ENCODE measurements at regions not wholly inside any gene's neighbourhood (a gene's known extent, or its start where the extent isn't known, plus 50 kb on each side); places are given as distances from the start of the nearest gene placed in this dataset.
"Not testable (repeated sequence)": the region's sequence is repeated elsewhere in the genome, so short reads cannot be mapped to it uniquely, and the experiment has no call there.

DNA sequence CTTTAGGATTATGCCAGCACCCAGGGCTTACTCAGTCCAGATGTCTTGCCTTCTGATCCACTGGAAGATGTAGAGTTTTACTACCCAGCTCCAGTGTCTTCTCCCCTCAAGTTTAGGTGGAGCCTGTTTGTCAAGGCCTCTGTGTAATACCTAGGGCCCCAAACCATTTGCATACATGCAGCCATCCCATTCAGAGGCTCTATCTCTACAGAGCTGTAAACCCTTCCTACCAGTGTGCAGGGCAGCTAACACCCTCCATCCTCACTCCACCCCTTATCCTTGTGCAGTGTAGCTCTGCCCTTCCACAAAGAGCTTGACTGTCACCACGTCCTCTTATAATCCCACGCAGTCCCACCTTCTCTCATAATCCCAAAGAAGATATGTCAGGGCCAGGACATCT, 54.6 kb upstream of the GPCPD1 start:
- H3K9ac ChIP-seq (ENCODE audit: low read depth, low read length): no peak overlapping the region
- no peak for TF ChIP-seq EZH2 (IDR thresholded peaks at IDR 0.05; ENCODE audit: borderline replicate concordance, low read depth, low read length, severe bottlenecking)
- TF ChIP-seq, protein P1, sequence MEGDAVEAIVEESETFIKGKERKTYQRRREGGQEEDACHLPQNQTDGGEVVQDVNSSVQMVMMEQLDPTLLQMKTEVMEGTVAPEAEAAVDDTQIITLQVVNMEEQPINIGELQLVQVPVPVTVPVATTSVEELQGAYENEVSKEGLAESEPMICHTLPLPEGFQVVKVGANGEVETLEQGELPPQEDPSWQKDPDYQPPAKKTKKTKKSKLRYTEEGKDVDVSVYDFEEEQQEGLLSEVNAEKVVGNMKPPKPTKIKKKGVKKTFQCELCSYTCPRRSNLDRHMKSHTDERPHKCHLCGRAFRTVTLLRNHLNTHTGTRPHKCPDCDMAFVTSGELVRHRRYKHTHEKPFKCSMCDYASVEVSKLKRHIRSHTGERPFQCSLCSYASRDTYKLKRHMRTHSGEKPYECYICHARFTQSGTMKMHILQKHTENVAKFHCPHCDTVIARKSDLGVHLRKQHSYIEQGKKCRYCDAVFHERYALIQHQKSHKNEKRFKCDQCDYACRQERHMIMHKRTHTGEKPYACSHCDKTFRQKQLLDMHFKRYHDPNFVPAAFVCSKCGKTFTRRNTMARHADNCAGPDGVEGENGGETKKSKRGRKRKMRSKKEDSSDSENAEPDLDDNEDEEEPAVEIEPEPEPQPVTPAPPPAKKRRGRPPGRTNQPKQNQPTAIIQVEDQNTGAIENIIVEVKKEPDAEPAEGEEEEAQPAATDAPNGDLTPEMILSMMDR (IDR thresholded peaks at IDR 0.05; ENCODE audit: borderline replicate concordance, extremely low read depth, low read length, poor library complexity, severe bottlenecking): no peak
- H3K27me3 ChIP-seq (ENCODE audit: insufficient read depth, low read length, poor library complexity): no peaks in the 10 kb centered on the region
- ATAC-seq (ENCODE audit: insufficient read depth, low read depth): no peak
- H2AFZ ChIP-seq (ENCODE audit: low read depth, low read length): no peak overlapping the region
- H3K27ac ChIP-seq (ENCODE audit: low read length): no peak overlapping the region
- no peaks in the 10 kb centered on the region for H4K20me1 ChIP-seq (ENCODE audit: insufficient read depth, low read length)
- H3K4me3 ChIP-seq (ENCODE audit: low read depth in 1 of 2, low read length in 2 of 2): no peak overlapping the region
- no peak overlapping the region for H3K4me2 ChIP-seq (ENCODE audit: insufficient read depth, low read length)
- no peaks in the 10 kb centered on the region for H3K36me3 ChIP-seq (ENCODE audit: insufficient read depth, low read length)
- H3K79me2 ChIP-seq (ENCODE audit: insufficient read depth, low read length): no peaks in the 10 kb centered on the region
- no peaks in the 10 kb centered on the region for H3K4me1 ChIP-seq (ENCODE audit: insufficient read depth, low read length)
- H3K9me3 ChIP-seq (ENCODE audit: insufficient read depth, low read length, severe bottlenecking): no peaks in the 10 kb centered on the region
- no peak for DNase-seq

DNA sequence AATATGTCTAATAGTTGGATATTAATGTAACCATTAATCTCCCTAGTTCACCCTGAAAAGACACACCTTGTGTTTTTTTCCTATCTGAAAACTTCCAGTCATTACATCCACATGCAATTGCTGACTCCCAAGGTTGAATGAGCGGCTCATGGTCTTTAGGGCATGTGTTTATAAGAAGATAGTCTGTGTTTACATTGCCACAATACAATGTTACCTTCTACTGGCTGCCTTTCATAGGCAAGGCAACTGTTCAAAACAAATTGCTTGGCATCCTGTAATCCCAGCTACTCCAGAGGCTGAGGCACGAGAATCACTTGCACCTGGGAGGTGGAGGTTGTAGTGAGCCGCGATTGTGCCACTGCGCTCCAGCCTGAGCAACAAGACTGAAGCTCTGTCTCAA, 52.6 kb upstream of the GPCPD1 start:
- Histone ChIP-seq H3K79me2 (ENCODE audit: insufficient read depth, low read length) (no peaks in the 10 kb centered on the region), H3K27ac (ENCODE audit: low read length) (no peak overlapping the region), H3K4me1 (ENCODE audit: insufficient read depth, low read length) (no peaks in the 10 kb centered on the region), H4K20me1 (ENCODE audit: insufficient read depth, low read length) (no peaks in the 10 kb centered on the region), H3K36me3 (ENCODE audit: insufficient read depth, low read length) (no peaks in the 10 kb centered on the region), H3K27me3 (ENCODE audit: insufficient read depth, low read length, poor library complexity) (no peaks in the 10 kb centered on the region), H3K9me3 (ENCODE audit: insufficient read depth, low read length, severe bottlenecking) (no peaks in the 10 kb centered on the region), H3K4me3 (ENCODE audit: low read depth in 1 of 2, low read length in 2 of 2) (no peak overlapping the region), H3K9ac (ENCODE audit: low read depth, low read length) (no peak overlapping the region), H3K4me2 (ENCODE audit: insufficient read depth, low read length) (no peak overlapping the region), H2AFZ (ENCODE audit: low read depth, low read length) (no peak overlapping the region)
- no peak for TF ChIP-seq EZH2 (IDR thresholded peaks at IDR 0.05; ENCODE audit: borderline replicate concordance, low read depth, low read length, severe bottlenecking)
- TF ChIP-seq, protein P1 (IDR thresholded peaks at IDR 0.05; ENCODE audit: borderline replicate concordance, extremely low read depth, low read length, poor library complexity, severe bottlenecking): no peak
- DNase-seq (no peak), ATAC-seq (ENCODE audit: insufficient read depth, low read depth) (no peak)

DNA sequence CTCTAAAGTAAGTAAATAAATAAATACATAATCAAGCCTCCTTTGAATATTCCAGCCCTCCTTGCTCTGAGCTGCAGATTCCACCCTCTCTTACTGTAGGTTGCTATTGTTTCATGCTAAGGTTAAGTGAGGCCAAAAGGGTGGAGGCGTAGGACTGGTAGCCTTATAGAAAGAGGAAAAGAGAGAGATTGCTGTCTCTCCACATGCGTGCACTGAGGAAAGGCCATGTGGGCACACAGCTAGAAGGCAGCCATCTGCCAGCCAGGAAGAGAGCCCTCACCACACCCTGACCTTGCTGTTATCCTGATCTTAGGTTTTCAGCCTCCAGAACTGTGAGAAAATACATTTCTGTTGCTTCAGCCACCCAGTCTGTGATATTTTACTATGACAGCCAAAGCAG, 52.0 kb upstream of the GPCPD1 start:
- Histone ChIP-seq H3K27ac (ENCODE audit: low read length) (no peak overlapping the region), H4K20me1 (ENCODE audit: insufficient read depth, low read length) (no peaks in the 10 kb centered on the region), H3K9me3 (ENCODE audit: insufficient read depth, low read length, severe bottlenecking) (no peaks in the 10 kb centered on the region), H3K36me3 (ENCODE audit: insufficient read depth, low read length) (no peaks in the 10 kb centered on the region), H3K4me2 (ENCODE audit: insufficient read depth, low read length) (no peak overlapping the region), H3K4me3 (ENCODE audit: low read depth in 1 of 2, low read length in 2 of 2) (no peak overlapping the region), H3K27me3 (ENCODE audit: insufficient read depth, low read length, poor library complexity) (no peaks in the 10 kb centered on the region), H3K9ac (ENCODE audit: low read depth, low read length) (no peak overlapping the region), H2AFZ (ENCODE audit: low read depth, low read length) (no peak overlapping the region), H3K79me2 (ENCODE audit: insufficient read depth, low read length) (no peaks in the 10 kb centered on the region), H3K4me1 (ENCODE audit: insufficient read depth, low read length) (no peaks in the 10 kb centered on the region)
- TF ChIP-seq, protein P1 (IDR thresholded peaks at IDR 0.05; ENCODE audit: borderline replicate concordance, extremely low read depth, low read length, poor library complexity, severe bottlenecking): no peak
- TF ChIP-seq EZH2 (IDR thresholded peaks at IDR 0.05; ENCODE audit: borderline replicate concordance, low read depth, low read length, severe bottlenecking): no peak
- DNase-seq: no peak
- ATAC-seq (ENCODE audit: insufficient read depth, low read depth): no peak

DNA sequence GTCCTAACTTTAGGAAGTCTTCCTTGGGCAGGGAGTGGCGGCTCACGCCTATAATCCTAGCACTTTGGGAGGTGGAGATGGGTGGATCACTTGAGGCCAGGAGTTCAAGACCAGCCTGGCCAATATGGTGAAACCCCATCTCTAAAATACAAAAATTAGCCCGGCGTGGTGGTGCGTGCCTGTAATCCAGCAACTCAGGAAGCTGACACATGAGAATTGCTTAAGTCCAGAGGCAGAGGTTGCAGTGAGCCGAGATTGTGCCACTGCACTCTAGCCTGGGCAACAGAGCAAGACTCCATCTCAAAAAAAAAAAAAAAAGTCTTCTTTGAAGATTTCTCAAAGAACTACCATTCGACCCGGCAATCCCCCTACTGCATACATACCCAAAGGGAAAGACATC, 50.0 kb upstream of the GPCPD1 start:
- H3K9me3 ChIP-seq (ENCODE audit: insufficient read depth, low read length, severe bottlenecking); H3K4me3 ChIP-seq (ENCODE audit: low read depth in 1 of 2, low read length in 2 of 2); H4K20me1 ChIP-seq (ENCODE audit: insufficient read depth, low read length); H3K27ac ChIP-seq (ENCODE audit: low read length); H3K36me3 ChIP-seq (ENCODE audit: insufficient read depth, low read length); ATAC-seq (ENCODE audit: insufficient read depth, low read depth); DNase-seq; H2AFZ ChIP-seq (ENCODE audit: low read depth, low read length); H3K79me2 ChIP-seq (ENCODE audit: insufficient read depth, low read length); H3K9ac ChIP-seq (ENCODE audit: low read depth, low read length); H3K27me3 ChIP-seq (ENCODE audit: insufficient read depth, low read length, poor library complexity); H3K4me1 ChIP-seq (ENCODE audit: insufficient read depth, low read length); H3K4me2 ChIP-seq (ENCODE audit: insufficient read depth, low read length): not testable (repeated sequence)
